HL-60 (cell line): ENCODE measurements at regions not wholly inside any gene's neighbourhood (a gene's known extent, or its start where the extent isn't known, plus 50 kb on each side); places are given as distances from the start of the nearest gene placed in this dataset.

ENCODE experiments used
- DNase-seq, 2 experiments: peaks; one replicate each; pipeline ENCODE4 v3.0.0-alpha.2; 2010 to 2020; ENCODE audit warnings: low read depth in 1 of 2, low spot score in 1 of 2
- H3K27ac ChIP-seq: fragments of 250-450 bp; sonication (Bioruptor Pico); replicated peaks from 2 replicates; pipeline ENCODE4 v1.5.1; 2020; ENCODE audit warnings: mild to moderate bottlenecking, moderate library complexity
- H3K27me3 ChIP-seq: fragments of 250-450 bp; sonication (Bioruptor Pico); 2 replicates; pipeline ENCODE4 v1.5.1; 2021; ENCODE audit warnings: mild to moderate bottlenecking, moderate library complexity; ENCODE audit not compliant: insufficient read depth, poor library complexity, severe bottlenecking
- H3K4me3 ChIP-seq: replicated peaks from 2 replicates; pipeline ENCODE4 v1.5.1; 2011; ENCODE audit warnings: mild to moderate bottlenecking, control low read depth, low read length; ENCODE audit not compliant: insufficient read depth
- CTCF ChIP-seq: IDR thresholded peaks from one replicate; pipeline ENCODE4 v1.5.1; 2011; ENCODE audit warnings: low read length, control low read depth, inconsistent platforms; ENCODE audit not compliant: insufficient read depth
- GABPA ChIP-seq: IDR thresholded peaks from 2 replicates; pipeline ENCODE4 v1.6.1; 2012; ENCODE audit warnings: low read depth
- POLR2AphosphoS5 ChIP-seq: IDR thresholded peaks from 2 replicates; pipeline ENCODE4 v1.6.1; 2012; ENCODE audit warnings: low read depth
- SPI1 ChIP-seq: IDR thresholded peaks from 2 replicates; pipeline ENCODE4 v1.6.1; 2012; ENCODE audit warnings: low read depth, mild to moderate bottlenecking, borderline replicate concordance
- TF ChIP-seq, protein P1 (sequence below): IDR thresholded peaks from 2 replicates; pipeline ENCODE4 v1.6.1; 2012; ENCODE audit warnings: low read depth; ENCODE audit not compliant: insufficient replicate concordance

GRCh38 chr1:25034736-25035522 is 104.9 kb upstream of the RUNX3 start:
- H3K4me3 ChIP-seq, result no peak overlapping the region
- TF ChIP-seq GABPA, result no peak
- TF ChIP-seq SPI1, result no peak
- TF ChIP-seq POLR2AphosphoS5, result no peak
- no peak for TF ChIP-seq CTCF
- TF ChIP-seq, protein P1, sequence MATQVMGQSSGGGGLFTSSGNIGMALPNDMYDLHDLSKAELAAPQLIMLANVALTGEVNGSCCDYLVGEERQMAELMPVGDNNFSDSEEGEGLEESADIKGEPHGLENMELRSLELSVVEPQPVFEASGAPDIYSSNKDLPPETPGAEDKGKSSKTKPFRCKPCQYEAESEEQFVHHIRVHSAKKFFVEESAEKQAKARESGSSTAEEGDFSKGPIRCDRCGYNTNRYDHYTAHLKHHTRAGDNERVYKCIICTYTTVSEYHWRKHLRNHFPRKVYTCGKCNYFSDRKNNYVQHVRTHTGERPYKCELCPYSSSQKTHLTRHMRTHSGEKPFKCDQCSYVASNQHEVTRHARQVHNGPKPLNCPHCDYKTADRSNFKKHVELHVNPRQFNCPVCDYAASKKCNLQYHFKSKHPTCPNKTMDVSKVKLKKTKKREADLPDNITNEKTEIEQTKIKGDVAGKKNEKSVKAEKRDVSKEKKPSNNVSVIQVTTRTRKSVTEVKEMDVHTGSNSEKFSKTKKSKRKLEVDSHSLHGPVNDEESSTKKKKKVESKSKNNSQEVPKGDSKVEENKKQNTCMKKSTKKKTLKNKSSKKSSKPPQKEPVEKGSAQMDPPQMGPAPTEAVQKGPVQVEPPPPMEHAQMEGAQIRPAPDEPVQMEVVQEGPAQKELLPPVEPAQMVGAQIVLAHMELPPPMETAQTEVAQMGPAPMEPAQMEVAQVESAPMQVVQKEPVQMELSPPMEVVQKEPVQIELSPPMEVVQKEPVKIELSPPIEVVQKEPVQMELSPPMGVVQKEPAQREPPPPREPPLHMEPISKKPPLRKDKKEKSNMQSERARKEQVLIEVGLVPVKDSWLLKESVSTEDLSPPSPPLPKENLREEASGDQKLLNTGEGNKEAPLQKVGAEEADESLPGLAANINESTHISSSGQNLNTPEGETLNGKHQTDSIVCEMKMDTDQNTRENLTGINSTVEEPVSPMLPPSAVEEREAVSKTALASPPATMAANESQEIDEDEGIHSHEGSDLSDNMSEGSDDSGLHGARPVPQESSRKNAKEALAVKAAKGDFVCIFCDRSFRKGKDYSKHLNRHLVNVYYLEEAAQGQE, result no peak
- H3K27me3 ChIP-seq, result no peaks in the 10 kb centered on the region
- DNase-seq, result no peak
- H3K27ac ChIP-seq, result peak overlapping the region; percentile 97

- TF ChIP-seq GABPA (peak; percentile 52; the same call in 1 of the 2 replicates), POLR2AphosphoS5 (peak; percentile 99), SPI1 (peak; percentile 100), CTCF (no peak)
- TF ChIP-seq, protein P1, result no peak
These were observed 104.0 kb upstream of the RUNX3 start for GRCh38 chr1:25033828-25034705.

GRCh38 chr1:25033030-25033827 is 103.2 kb upstream of the RUNX3 start:
- Histone ChIP-seq H3K4me3 (no peak overlapping the region), H3K27ac (peak overlapping the region; percentile 97), H3K27me3 (no peaks in the 10 kb centered on the region)
- TF ChIP-seq, protein P1, result no peak
- TF ChIP-seq GABPA (no peak), SPI1 (no peak), CTCF (no peak), POLR2AphosphoS5 (no peak)
- no peak for DNase-seq

More at GRCh38 chr1:25033828-25034705, 104.0 kb upstream of the RUNX3 start:
- no peak overlapping the region for H3K4me3 ChIP-seq
- peak overlapping the region; percentile 97 for H3K27ac ChIP-seq
- peak; percentile 97 to 98 for DNase-seq
- H3K27me3 ChIP-seq, result no peaks in the 10 kb centered on the region
